ES-I3 (cell line): ENCODE measurements at regions not wholly inside any gene's neighbourhood (a gene's known extent, or its start where the extent isn't known, plus 50 kb on each side); places are given as distances from the start of the nearest gene placed in this dataset.
"Not testable (repeated sequence)": the region's sequence is repeated elsewhere in the genome, so short reads cannot be mapped to it uniquely, and the experiment has no call there.

Experiments used
- H3K36me3 ChIP-seq: 2 replicates; pipeline ENCODE4 v1.6.1; 2013; ENCODE audit warnings: mild to moderate bottlenecking, low read length, control low read depth, moderate library complexity; ENCODE audit not compliant: insufficient read depth
- H3K4me1 ChIP-seq: 2 replicates; pipeline ENCODE4 v1.6.1; 2013; ENCODE audit warnings: mild to moderate bottlenecking, control low read depth, low read length; ENCODE audit not compliant: insufficient read depth
- H3K9ac ChIP-seq: 2 replicates; pipeline ENCODE4 v1.6.1; 2013; ENCODE audit warnings: low read depth, mild to moderate bottlenecking, low read length, moderate library complexity
- H3K9me3 ChIP-seq: 2 replicates; pipeline ENCODE4 v1.6.1; 2013; ENCODE audit warnings: mild to moderate bottlenecking, low read length, moderate library complexity; ENCODE audit not compliant: control insufficient read depth, insufficient read depth

DNA sequence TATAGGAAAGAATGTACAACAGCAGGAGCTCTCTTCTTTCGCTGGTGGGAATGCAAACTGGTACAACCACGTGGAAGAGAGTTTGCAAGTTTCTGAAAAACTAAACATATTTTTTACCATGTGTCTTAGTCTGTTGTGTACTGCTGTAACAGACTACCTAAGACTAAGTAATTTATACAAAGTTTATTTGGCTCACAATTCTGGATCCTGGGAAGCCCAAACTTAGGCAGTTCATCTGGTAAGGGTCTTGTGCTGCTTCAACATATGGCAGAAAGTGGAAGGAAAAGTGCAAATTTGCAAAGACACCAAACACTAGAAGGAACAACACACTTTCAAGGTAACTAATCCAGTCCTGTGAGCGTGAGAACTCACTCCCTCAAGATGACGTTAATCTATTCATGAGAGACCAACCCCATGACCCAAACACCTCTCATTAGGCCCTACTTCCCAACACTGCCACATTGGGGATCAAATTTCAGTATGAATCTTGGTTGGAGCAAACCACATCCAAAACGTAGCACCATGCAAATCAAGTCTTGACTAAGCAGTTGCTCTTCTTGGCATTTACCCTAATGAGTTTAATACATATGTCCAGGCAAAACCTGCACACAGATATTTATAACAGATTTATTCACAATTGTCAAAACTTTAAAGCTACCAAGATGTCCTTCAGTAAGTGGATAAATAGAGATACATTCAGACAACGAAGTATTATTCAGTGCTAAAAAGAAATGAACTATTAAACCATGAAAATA lies 481.9 kb upstream of the FOXG1 start:
- Histone ChIP-seq H3K4me1 (no peaks in the 10 kb centered on the region), H3K9me3 (no peaks in the 10 kb centered on the region), H3K36me3 (no peaks in the 10 kb centered on the region), H3K9ac (no peak overlapping the region)

DNA sequence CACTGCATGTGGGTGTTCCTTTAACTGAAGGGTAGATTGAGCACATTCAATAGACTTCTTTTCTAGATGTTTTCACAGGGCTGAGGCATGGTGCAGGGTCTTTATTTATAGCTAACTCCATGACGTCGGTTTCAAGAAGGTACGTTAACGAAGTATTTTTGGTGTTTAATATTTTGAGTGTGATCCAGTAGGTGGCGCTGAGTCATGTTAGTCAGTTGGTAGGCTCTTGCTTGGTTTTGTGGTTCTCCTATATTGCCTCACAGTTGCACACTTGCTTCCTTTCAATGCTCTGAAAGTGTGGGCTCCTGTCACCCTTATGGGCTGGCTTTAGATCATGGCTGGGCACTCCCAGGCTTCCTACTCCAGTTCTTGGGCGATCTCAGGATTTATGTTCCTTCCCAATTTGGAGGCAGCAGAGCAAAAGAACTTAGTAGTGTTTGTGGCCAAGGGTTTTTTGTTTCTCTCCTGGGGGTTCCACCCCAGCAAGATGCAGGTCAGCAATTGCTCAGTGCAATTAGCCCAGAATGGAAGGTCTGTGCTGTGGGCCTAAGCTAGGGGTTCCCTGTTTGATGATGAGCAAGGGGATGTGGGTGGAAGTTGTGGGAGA lies 471.6 kb upstream of the FOXG1 start:
- H3K9me3 ChIP-seq = peaks cover 3% of the 10 kb centered on the region; the same call in 1 of the 2 replicates
- H3K9ac ChIP-seq = no peak overlapping the region
- no peaks in the 10 kb centered on the region for H3K4me1 ChIP-seq
- no peaks in the 10 kb centered on the region for H3K36me3 ChIP-seq

DNA sequence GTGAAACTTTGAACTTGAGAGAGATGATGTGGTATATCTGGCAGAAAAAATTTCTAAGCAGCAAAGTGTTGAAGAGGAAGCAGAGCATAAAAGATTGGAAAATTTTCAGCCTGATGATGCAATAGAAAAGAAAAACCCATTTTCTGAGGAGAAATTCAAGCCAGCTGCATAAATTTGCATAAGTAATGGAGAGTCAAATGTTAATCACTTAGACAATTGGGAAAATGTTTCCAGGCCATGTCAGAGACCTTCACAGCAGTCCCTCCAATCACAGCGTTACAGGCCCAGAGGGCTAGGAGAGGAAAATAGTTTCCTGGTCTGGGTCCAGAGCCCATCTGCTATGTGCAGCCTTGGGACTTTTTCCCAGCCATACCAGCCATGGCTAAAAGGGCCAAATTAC lies 469.0 kb upstream of the FOXG1 start:
- Histone ChIP-seq H3K36me3 (no peaks in the 10 kb centered on the region), H3K9me3 (peaks cover 3% of the 10 kb centered on the region; the same call in 1 of the 2 replicates), H3K9ac (no peak overlapping the region), H3K4me1 (no peaks in the 10 kb centered on the region)

DNA sequence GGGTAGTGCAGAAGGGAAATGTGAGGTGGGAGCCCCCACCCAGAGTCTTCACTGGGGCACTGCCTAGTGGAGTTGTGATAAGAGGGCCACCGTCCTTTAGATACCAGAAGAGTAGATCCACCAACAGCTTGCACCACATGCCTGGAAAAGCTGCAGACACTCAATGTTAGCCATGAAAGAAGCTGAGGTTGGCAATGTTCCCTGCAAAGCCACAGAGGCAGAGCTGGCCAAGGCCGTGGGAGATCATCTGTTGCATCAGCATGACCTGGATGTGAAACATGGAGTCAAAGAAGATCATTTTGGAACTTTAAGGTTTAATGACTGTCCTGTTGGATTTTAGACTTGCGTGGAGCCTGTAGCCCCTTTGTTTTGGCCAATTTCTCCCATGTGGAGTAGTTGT lies 468.4 kb upstream of the FOXG1 start:
- Histone ChIP-seq H3K36me3 (no peaks in the 10 kb centered on the region), H3K9ac (no peak overlapping the region), H3K9me3 (peaks cover 3% of the 10 kb centered on the region; the same call in 1 of the 2 replicates), H3K4me1 (no peaks in the 10 kb centered on the region)

DNA sequence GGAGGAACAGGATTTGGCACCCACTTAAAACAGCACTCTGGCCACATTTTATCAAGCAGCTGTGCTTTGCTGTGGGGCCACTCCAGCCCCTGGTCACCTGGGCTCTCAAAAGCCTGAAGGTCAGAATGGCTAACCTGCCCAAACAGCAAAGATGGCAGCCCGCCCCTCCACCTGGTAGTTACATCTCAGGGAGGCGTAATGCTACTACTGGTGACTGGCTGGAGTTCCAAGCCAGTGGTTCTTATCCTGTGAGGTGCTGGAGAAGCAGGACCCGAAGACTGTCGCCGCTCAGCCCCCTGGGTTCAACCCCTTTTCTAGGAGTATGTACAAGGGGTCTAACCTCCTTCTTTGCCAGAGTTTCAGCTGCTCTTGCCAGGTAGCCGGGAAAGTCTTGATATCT lies 467.4 kb upstream of the FOXG1 start:
- peaks cover 3% of the 10 kb centered on the region; the same call in 1 of the 2 replicates for H3K9me3 ChIP-seq

DNA sequence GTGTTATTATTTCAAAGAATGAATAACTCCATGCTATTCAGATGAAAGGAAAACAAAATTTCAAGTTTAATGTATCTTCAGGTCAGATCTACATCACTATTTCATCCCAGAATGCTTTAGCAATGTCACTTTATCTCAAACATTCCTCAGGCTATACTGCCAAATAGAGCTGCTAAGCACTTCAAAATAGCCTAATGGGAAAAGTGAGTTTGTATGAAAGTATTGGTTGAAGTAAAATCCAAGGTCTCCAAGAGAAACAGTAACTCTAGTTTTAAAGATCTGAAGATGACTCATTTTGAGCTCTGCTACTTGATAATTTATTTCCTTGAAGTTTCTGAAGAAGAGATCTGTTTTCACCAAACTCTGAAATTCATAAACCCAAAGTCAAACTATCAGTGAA lies 466.2 kb upstream of the FOXG1 start:
- Histone ChIP-seq H3K36me3 (no peaks in the 10 kb centered on the region), H3K9me3 (peaks cover 3% of the 10 kb centered on the region; the same call in 1 of the 2 replicates), H3K9ac (no peak overlapping the region), H3K4me1 (no peaks in the 10 kb centered on the region)

More for the DNA sequence above, 467.4 kb upstream of the FOXG1 start:
- no peaks in the 10 kb centered on the region for H3K4me1 ChIP-seq
- H3K36me3 ChIP-seq = no peaks in the 10 kb centered on the region
- H3K9ac ChIP-seq = no peak overlapping the region

DNA sequence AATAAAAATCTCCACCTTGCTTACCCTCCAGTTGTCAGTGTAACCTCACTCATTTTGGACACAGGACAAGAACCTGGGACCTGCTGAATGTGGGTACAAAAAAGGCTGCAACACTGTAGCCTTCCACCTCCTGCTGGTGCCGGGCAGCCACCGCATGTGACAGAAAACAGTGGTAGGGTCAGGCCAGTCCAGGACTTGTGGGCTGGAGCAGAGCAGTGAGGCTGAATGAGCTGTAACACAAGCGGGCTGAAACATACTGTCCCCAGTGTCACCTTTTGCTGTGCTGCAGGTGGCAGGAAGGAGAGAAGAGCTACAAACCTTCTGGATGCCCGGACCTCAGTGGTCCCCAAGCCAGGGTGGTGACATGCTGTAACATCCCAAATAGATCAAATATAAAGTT lies 465.4 kb upstream of the FOXG1 start:
- H3K9ac ChIP-seq = no peak overlapping the region
- no peaks in the 10 kb centered on the region for H3K36me3 ChIP-seq
- peaks cover 2% of the 10 kb centered on the region; the same call in 1 of the 2 replicates for H3K4me1 ChIP-seq
- H3K9me3 ChIP-seq = peaks cover 3% of the 10 kb centered on the region; the same call in 1 of the 2 replicates

DNA sequence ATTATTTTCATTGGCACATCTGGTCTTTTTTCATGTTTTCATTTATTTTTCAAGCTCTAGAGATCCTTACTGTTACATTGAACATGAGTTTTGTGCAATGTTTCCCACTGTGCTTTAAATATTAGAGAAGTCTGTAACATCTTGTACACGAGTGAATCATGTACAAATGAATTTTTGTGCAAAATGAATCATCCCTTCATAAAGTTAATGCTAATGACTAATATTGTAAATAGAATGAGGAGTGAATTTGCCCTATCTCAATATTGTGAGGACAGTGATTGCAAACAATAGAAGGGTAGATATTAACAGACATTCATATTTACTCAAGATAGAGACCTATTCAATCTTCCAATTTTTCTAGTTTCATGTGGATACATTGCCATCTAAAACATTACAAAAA lies 463.3 kb upstream of the FOXG1 start:
- H3K4me1 ChIP-seq = peaks cover 2% of the 10 kb centered on the region; the same call in 1 of the 2 replicates
- H3K36me3 ChIP-seq = no peaks in the 10 kb centered on the region
- H3K9me3 ChIP-seq = peaks cover 3% of the 10 kb centered on the region; the same call in 1 of the 2 replicates
- no peak overlapping the region for H3K9ac ChIP-seq

DNA sequence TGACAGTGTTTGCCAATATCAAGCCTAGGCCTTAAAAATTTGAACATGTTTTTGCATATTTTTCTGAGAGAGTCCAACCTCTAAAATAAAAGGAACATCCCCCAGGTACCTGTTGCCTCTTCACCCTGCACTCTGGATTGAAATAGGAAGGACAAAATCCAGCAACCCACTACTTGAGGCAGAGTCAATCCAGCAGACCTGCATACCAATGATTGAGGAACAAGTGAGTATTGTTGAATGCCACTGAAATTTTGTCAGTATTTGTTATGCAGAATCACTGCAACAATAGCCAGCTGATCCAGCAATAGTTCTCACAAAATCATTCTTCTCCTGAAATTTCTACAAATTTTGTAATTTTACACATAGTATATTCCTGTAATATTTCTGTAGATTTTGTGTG lies 460.6 kb upstream of the FOXG1 start:
- Histone ChIP-seq H3K36me3 (no peaks in the 10 kb centered on the region), H3K9me3 (no peaks in the 10 kb centered on the region), H3K4me1 (peaks cover 2% of the 10 kb centered on the region; the same call in 1 of the 2 replicates), H3K9ac (no peak overlapping the region)

DNA sequence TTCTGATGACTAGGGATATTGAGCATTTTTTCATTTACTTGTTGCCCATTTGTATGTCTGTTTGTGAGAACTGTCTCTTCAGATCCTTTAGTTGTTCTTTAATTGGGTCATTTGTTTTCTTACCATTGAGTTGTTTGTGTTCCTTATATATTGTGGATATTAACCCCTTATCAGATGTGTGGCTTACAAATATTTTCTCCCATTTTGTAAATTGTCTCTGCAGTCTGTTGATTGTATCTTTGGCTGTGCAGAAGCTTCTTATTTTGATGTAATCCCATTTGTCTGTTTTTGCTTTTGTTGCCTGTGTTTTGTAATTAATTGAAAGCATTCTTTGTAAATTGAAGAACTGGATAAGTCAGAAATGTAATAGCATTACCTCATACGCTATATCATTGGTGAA lies 459.1 kb upstream of the FOXG1 start:
- Histone ChIP-seq H3K9ac (no peak overlapping the region), H3K4me1 (peaks cover 2% of the 10 kb centered on the region; the same call in 1 of the 2 replicates), H3K9me3 (no peaks in the 10 kb centered on the region), H3K36me3 (no peaks in the 10 kb centered on the region)

DNA sequence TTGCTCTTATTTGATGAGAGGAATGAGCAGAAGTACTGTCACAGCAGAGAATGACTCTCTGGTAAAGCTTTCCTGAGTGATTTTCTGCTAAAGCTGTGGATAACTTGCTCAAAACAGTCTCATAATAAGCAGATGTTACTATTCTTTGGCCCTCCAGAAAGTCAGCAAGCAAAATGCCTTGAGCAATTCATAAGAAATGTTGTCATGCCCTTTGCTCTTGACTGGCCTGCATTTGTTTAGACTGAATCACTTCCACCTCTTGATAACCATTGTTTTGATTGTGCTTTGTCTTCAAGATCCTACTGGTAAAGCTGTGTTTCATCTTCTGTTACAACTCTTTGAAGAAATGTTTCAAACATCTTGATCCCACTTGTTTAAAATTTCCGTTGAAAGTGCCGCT lies 457.9 kb upstream of the FOXG1 start:
- Histone ChIP-seq H3K4me1 (peaks cover 2% of the 10 kb centered on the region; the same call in 1 of the 2 replicates), H3K36me3 (no peaks in the 10 kb centered on the region), H3K9me3 (no peaks in the 10 kb centered on the region)

DNA sequence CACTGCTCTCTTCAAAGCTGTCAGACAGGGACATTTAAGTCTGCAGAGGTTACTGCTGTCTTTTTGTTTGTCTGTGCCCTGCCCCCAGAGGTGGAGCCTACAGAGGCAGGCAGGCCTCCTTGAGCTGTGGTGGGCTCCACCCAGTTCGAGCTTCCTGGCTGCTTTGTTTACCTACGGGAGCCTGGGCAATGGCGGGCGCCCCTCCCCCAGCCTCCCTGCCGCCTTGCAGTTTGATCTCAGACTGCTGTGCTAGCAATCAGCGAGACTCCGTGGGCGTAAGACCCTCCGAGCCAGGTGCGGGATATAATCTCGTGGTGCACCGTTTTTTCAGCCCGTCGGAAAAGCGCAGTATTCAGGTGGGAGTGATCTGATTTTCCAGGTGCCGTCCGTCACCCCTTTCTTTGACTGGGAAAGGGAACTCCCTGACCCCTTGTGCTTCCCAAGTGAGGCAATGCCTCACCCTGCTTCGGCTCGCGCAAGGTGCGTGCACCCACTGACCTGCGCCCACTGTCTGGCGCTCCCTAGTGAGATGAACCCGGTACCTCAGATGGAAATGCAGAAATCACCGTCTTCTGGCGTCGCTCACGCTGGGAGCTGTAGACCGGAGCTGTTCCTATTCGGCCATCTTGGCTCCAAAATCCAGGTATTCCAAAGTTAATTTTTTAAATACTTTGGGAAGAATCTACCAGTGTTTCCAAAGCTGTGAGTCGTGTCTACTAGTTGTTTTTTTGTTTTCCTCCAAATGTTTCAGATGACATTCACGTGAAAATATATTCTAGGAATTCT lies 448.5 kb upstream of the FOXG1 start:
- H3K9ac ChIP-seq = peak overlapping the region; percentile 66
- H3K4me1 ChIP-seq, H3K36me3 ChIP-seq: not testable (repeated sequence)

More for the DNA sequence above, 457.9 kb upstream of the FOXG1 start:
- no peak overlapping the region for H3K9ac ChIP-seq

DNA sequence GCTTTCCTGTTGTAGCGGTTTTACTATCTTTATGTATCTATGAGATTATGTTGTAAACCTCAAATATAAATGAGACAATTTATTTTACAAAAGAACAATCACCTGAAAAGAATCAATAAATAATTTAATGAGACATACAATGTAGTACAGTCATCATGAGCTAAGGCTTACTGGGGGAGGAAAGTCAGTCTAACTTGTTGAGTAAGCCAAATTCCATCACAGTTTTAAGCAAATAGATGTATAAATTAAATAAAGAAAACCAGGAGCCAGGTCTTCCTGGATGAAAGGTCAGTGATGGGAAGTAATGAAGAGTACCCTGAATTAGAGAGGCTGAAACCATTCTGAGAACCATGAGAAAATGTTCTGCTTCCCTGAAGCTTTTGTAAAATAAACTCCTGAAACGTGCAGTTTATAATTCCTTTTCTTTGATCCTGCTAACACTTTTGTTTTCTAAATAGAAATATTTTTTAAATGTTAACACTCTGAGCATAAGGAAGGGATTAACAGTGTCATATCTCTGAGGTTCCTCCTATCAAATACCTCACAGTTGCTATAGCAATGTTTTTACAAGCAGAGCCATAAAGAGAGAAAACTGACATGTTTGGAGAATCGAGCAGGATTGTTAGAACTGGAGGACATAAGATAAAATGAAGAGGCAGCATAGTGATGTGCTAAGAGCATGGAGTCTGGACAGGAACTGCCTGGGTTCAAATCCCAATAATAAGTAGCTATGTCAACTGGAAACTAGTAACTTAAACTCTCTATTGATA lies 444.9 kb upstream of the FOXG1 start:
- Histone ChIP-seq H3K9ac (no peak overlapping the region), H3K9me3 (no peaks in the 10 kb centered on the region), H3K4me1 (no peaks in the 10 kb centered on the region), H3K36me3 (no peaks in the 10 kb centered on the region)

More for the DNA sequence above, 448.5 kb upstream of the FOXG1 start:
- not testable (repeated sequence) for H3K9me3 ChIP-seq

DNA sequence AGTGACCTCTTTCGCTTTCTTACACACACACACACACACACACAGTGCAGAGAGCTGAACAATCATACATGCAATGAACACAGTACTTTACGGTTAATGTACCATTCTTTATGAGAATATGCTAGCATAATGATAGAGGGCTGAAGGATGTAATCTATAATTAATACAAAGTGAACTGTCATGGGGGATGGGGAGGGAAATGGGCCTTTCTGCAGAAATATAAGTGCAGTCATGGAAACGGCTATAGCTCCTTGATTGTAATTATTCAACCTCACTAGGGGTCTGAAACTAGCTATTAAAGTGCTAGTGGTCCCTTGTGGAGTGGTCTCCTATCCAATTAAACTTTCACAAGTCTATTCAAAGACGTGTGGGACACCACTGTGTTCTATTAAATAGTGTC lies 443.2 kb upstream of the FOXG1 start:
- H3K9ac ChIP-seq = no peak overlapping the region
- H3K4me1 ChIP-seq = no peaks in the 10 kb centered on the region; the same call in 1 of the 2 replicates
- H3K36me3 ChIP-seq = no peaks in the 10 kb centered on the region
- no peaks in the 10 kb centered on the region for H3K9me3 ChIP-seq
